GM13976 (cell line): ENCODE measurements at regions not wholly inside any gene's neighbourhood (a gene's known extent, or its start where the extent isn't known, plus 50 kb on each side); places are given as distances from the start of the nearest gene placed in this dataset.

ENCODE experiments used
- DNase-seq: peaks from one replicate; pipeline ENCODE4 v3.0.0; 2012; ENCODE audit warnings: low spot score
- in situ Hi-C: fragments of 300-500 bp; cut with MboI; formaldehyde crosslinking; loops from one replicate; pipeline ENCODE4 v1.12.0; 2022; ENCODE audit warnings: low sequenced_read_pairs, mixed read lengths, inconsistent platforms; ENCODE audit not compliant: unreplicated experiment
- TF ChIP-seq, protein P1 (sequence below): IDR thresholded peaks from 2 replicates; pipeline ENCODE4 v1.5.1; 2012; ENCODE audit warnings: borderline replicate concordance, mild to moderate bottlenecking; ENCODE audit not compliant: insufficient read depth; ENCODE audit errors: extremely low read depth, missing control alignments, control extremely low read depth

DNA sequence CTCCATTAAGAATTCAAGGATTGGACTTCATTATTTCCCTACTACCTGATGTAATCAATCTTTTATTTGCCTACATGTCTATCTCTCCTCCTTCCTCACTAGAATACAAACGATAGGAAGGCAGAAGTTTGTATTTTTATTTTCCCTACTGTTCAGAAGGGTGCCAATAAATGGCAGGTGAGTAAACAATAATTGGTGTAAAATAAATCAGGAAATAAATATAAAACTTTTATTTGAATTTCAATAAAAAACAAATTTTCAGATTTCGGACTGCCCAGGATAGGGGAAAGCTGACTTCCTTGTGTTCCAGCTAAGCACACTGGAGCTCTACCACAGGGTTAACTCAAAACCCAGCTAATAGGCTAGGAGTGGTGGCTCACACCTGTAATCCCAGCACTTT, 636.3 kb upstream of the BCHE start:
- in situ Hi-C loops: no loop called here
- no peak for DNase-seq
- TF ChIP-seq, protein P1, sequence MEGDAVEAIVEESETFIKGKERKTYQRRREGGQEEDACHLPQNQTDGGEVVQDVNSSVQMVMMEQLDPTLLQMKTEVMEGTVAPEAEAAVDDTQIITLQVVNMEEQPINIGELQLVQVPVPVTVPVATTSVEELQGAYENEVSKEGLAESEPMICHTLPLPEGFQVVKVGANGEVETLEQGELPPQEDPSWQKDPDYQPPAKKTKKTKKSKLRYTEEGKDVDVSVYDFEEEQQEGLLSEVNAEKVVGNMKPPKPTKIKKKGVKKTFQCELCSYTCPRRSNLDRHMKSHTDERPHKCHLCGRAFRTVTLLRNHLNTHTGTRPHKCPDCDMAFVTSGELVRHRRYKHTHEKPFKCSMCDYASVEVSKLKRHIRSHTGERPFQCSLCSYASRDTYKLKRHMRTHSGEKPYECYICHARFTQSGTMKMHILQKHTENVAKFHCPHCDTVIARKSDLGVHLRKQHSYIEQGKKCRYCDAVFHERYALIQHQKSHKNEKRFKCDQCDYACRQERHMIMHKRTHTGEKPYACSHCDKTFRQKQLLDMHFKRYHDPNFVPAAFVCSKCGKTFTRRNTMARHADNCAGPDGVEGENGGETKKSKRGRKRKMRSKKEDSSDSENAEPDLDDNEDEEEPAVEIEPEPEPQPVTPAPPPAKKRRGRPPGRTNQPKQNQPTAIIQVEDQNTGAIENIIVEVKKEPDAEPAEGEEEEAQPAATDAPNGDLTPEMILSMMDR: no peak

DNA sequence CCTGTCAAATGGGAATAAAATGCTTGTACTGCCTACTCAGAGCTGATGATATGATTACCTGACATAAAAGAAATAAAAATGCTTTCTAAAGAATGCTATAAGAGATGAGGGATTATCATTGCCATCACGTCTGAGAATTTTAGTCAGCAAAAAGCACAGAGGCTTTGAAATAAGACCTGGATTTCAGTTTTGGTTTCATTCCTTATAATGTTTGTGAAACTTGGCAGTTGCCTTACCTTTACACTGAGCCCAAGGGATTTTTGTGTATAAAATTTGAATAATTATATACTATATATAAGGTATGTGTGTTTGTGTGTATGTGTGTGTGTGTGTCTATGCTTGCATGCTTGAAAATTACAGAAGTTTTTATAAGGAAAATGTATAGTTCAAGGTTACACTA, 634.8 kb upstream of the BCHE start:
- TF ChIP-seq, protein P1: no peak
- in situ Hi-C loops: no loop called here
- no peak for DNase-seq

DNA sequence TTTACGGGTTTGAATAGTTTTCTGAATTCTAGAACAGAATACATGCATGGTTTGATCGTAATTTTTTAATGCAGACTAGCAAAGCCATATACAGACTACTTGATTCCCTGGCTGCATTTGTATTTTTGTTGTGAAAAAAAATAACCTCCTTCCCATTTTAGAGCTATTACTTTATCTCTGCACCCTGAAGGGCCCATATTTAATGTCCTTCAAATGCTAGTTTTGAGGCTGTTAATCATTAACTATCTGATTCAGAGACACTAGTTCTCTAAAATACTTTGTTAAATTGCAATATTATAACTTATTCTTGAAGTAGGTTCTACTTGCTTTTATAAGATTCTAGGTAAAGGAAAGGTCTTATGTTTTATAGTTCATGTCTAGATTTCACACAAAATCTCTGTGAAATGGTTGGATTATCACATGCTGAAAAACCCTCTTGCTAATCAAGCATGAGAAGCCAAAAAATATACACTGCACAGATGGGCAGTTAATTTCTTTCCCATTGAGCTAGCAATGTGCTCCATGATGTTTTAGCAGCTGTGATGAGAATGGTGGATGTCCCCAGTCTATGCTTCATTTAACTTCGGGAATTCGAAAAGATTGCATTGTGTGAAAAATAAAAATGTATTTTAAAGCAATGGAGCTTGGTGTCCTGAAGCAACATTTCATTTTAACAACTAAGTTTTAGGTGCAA, 634.0 kb upstream of the BCHE start:
- in situ Hi-C loops: no loop called here
- DNase-seq: no peak
- TF ChIP-seq, protein P1: no peak

DNA sequence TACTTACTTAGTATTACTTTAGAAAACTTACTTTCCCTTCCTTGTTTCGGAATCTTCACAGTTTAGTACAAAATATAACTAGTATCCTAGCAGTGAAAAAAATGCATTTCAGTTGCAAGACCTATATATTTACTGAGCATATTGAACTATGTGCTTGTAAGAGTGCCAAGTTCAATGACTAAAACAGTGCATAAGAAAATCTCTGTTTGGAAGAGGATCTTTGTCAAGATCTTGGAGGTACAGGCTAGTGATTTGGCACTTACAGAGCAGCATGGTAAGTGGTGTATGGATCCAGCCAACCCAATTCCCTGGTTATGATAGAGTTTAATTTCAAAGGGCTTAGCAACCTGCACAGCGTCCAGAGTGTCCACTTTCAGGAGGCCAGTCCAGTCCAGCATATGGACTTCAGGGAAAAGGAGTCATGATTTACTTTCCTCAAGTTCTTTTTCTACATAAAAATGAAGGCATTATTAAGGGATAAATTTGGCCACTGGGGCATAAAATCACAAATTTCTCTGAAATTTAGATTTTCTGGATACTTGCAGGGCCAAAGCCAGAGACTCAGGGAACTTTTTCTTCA, 625.8 kb upstream of the BCHE start:
- no peak for DNase-seq
- TF ChIP-seq, protein P1: no peak
- in situ Hi-C loops: no loop called here

DNA sequence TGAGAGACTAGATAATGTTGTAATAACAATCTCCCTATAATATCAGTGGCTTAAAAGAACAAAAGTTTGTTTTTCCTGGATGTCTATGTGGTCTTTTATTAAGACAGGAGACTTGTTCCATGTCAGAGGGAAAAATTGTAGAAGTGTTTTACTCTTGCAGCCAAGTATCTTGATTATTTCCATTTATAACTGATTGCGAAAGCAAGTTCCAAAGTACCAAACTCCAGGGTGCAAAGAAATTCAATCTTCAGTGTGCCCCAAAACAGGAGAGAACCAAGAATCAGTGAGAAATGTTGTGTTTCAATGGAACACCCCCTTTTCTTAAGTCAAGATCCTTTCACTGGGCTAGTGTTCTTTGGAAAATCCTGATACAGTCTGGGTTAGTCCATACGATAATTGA, 624.4 kb upstream of the BCHE start:
- DNase-seq: no peak
- TF ChIP-seq, protein P1: no peak
- in situ Hi-C loops: no loop called here

DNA sequence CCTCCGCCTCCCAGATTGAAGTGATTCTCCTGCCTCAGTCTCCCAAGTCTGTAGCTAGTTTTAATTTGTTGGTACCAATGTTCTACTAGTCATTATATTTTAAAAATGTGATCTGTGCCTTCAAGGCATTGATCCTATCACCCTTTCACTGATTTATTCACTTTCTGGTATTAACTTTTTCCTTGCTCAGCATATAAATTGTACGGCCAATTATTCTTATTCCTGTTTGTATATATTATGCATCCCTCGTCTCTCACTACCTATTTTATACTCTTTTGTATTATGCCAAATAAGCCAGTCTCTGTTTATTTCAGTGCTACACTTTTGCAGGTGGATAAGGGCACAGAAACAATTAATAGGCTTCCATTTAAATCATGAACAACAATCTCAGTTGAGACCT, 620.2 kb upstream of the BCHE start:
- in situ Hi-C loops: no loop called here
- no peak for DNase-seq
- TF ChIP-seq, protein P1: no peak
